HepG2 (cell line): ENCODE measurements at regions not wholly inside any gene's neighbourhood (a gene's known extent, or its start where the extent isn't known, plus 50 kb on each side); places are given as distances from the start of the nearest gene placed in this dataset.

Experiments
- ATAC-seq: fragments of 200-7000 bp; cut with Tn5 transposase; 3 replicates; pipeline ENCODE4 v1.9.1; 2020; ENCODE audit warnings: mild to moderate bottlenecking, moderate library complexity
- BruUV-seq: library from RNA; stranded (reverse); fragments of 400-500 nt; replicated peaks from 2 replicates; lab custom pipeline; 2021; lab: Mats Ljungman, UMichigan
- CTCF ChIA-PET: fragments of 300-600 bp; formaldehyde crosslinking; extraction: SDS; loops from one replicate; lab custom pipeline; 2021; ENCODE audit warnings: low total read pairs, inconsistent platforms, low intra/inter-chr PET ratio; lab: Yijun Ruan, JAX
- POLR2A ChIA-PET: fragments of 350-600 bp; sonication (Branson Sonifier 250); formaldehyde crosslinking; loops from one replicate; lab custom pipeline; 2020; ENCODE audit warnings: antibody characterized with exemption, inconsistent platforms; lab: Yijun Ruan, JAX
- DNase-seq: peaks from one replicate; pipeline ENCODE4 v3.0.0-alpha.2; 2015; ENCODE audit warnings: low spot score
- FAIRE-seq: peaks from 3 replicates; lab custom pipeline; 2011; peaks lifted over from hg19 to GRCh38; lab: Jason Lieb, UNC
- H2AFZ ChIP-seq: one replicate; pipeline ENCODE4 v1.6.1; 2011; ENCODE audit warnings: low read length, inconsistent platforms
- H3K27ac ChIP-seq: fragments of 300-600 bp; 3 replicates; pipeline ENCODE4 v1.8.0; 2011; ENCODE audit warnings: mixed run types, mild to moderate bottlenecking, mixed read lengths, low read length, inconsistent platforms; ENCODE audit not compliant: insufficient read depth; ENCODE audit errors: extremely low read length
- H3K27me3 ChIP-seq, 2 experiments: fragments of 200-600 bp in 1 of 2; 2 replicates in 1 of 2; 3 replicates in 1 of 2; pipeline versions ENCODE4 v1.6.0 to v1.8.0; 2011; ENCODE audit warnings: low read length in 2 of 2, mild to moderate bottlenecking in 2 of 2, moderate library complexity in 2 of 2, inconsistent platforms in 1 of 2; ENCODE audit not compliant: insufficient read depth in 2 of 2, control insufficient read depth in 1 of 2
- H3K36me3 ChIP-seq, 2 experiments: fragments of 200-600 bp in 1 of 2; replicated peaks in 1 of 2; 2 replicates in 1 of 2; 3 replicates in 1 of 2; pipeline versions ENCODE4 v1.5.1 to v1.8.0; 2011; ENCODE audit warnings: low read length in 2 of 2, inconsistent platforms in 1 of 2; ENCODE audit not compliant: insufficient read depth in 2 of 2, control insufficient read depth in 1 of 2
- H3K4me1 ChIP-seq: 2 replicates; pipeline ENCODE4 v1.5.1; 2012; ENCODE audit warnings: low read length, inconsistent platforms; ENCODE audit not compliant: insufficient read depth
- H3K4me2 ChIP-seq: 2 replicates; pipeline ENCODE4 v1.6.0; 2011; ENCODE audit warnings: low read depth, low read length, inconsistent platforms
- H3K4me3 ChIP-seq, 3 experiments: fragments of 200-600 bp in 1 of 3; sonication (generic), shearing (Covaris generic) in 1 of 3; replicated peaks in 1 of 3; 2 replicates each; pipeline ENCODE4 v1.5.1; 2011 to 2016; ENCODE audit warnings: low read length in 3 of 3, inconsistent platforms in 2 of 3, low read depth in 2 of 3, mild to moderate bottlenecking in 2 of 3, control low read depth in 1 of 3, mixed read lengths in 1 of 3; ENCODE audit not compliant: insufficient read depth in 1 of 3
- H3K79me2 ChIP-seq: one replicate; pipeline ENCODE4 v1.6.1; 2011; ENCODE audit warnings: low read length, inconsistent platforms; ENCODE audit not compliant: insufficient read depth
- H3K9ac ChIP-seq: 2 replicates; pipeline ENCODE4 v1.6.0; 2011; ENCODE audit warnings: mild to moderate bottlenecking, low read depth, low read length, inconsistent platforms; ENCODE audit not compliant: insufficient read depth
- H3K9me3 ChIP-seq: 2 replicates; pipeline ENCODE4 v1.5.1; 2012; ENCODE audit warnings: mild to moderate bottlenecking, low read length
- H4K20me1 ChIP-seq: 2 replicates; pipeline ENCODE4 v1.6.0; 2011; ENCODE audit warnings: inconsistent platforms, mild to moderate bottlenecking, low read length, moderate library complexity; ENCODE audit not compliant: insufficient read depth
- ARID5B ChIP-seq: IDR thresholded peaks from 2 replicates; pipeline ENCODE4 v1.4.0; 2020; ENCODE audit warnings: mild to moderate bottlenecking, missing genetic modification reagents
- ATF5 ChIP-seq: sonication (generic); formaldehyde crosslinking; IDR thresholded peaks from 2 replicates; pipeline ENCODE4 v1.4.0; 2020; ENCODE audit warnings: mild to moderate bottlenecking, low read depth, missing genetic modification reagents
- ATRX ChIP-seq: sonication (generic); formaldehyde crosslinking; IDR thresholded peaks from 2 replicates; pipeline ENCODE4 v1.4.0; 2020; ENCODE audit warnings: missing genetic modification reagents, borderline replicate concordance
- HHEX ChIP-seq: IDR thresholded peaks from 2 replicates; pipeline ENCODE4 v1.6.1; 2016; ENCODE audit warnings: control low read depth
- PAWR ChIP-seq: sonication (generic); formaldehyde crosslinking; IDR thresholded peaks from 2 replicates; pipeline ENCODE4 v1.4.0; 2020; ENCODE audit warnings: missing genetic modification reagents, mild to moderate bottlenecking, borderline replicate concordance
- ZBTB38 ChIP-seq: sonication (generic); formaldehyde crosslinking; IDR thresholded peaks from 2 replicates; pipeline ENCODE4 v1.5.1; 2020; ENCODE audit warnings: mild to moderate bottlenecking, missing genetic modification reagents
- ZNF501 ChIP-seq: sonication (generic); formaldehyde crosslinking; IDR thresholded peaks from 2 replicates; pipeline ENCODE4 v1.5.1; 2020; ENCODE audit warnings: mild to moderate bottlenecking, moderate library complexity, missing genetic modification reagents
- ZNF570 ChIP-seq: sonication (generic); formaldehyde crosslinking; IDR thresholded peaks from 2 replicates; pipeline ENCODE4 v1.4.0; 2020; ENCODE audit warnings: mild to moderate bottlenecking, missing genetic modification reagents, borderline replicate concordance
- ZNF772 ChIP-seq: sonication (generic); formaldehyde crosslinking; IDR thresholded peaks from 2 replicates; pipeline ENCODE4 v1.5.0; 2020; ENCODE audit warnings: mild to moderate bottlenecking, missing genetic modification reagents
- WGBS: methylation state at CpG from one replicate; pipeline ENCODE4 v1.1.6; 2017; ENCODE audit warnings: low lambda C conversion rate; 5-methylcytosine and 5-hydroxymethylcytosine counted together
- in situ Hi-C: cut with HindIII; loops from 2 replicates; pipeline ENCODE4 v1.10.0; 2017; ENCODE audit warnings: low pct_unique_long_range_greater_than_20kb; ENCODE audit not compliant: extremely low pct_ligation_motif_present
- intact Hi-C: fragments of 100-400 bp; cut with micrococcal nuclease; formaldehyde crosslinking; loops from one replicate; pipeline ENCODE4 v1.10.0; 2022; ENCODE audit not compliant: unreplicated experiment

DNA sequence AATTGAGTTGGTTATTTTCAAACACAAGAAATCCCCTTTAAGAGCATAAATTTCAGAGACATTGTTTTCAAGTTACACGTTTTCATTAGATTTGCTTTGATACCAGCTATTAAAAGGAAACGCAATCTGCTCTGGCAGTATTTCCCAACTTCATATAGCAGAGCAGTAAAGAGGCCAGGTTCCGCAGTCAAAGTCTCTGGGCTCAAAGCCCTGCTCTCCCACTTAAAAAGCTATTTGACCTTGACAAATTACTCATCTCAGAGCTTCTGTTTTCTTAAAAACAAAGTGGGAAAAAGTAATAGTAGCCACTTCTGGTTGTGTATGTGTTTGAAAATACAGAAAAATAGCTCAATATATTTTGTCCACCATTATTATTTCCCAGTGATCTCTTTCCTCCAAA is 89.7 kb upstream of the CDYL2 start:
- intact Hi-C loops (no loop called here), in situ Hi-C loops (no loop called here)
- Histone ChIP-seq H2AFZ (no peak overlapping the region), H3K27me3 (no peaks in the 10 kb centered on the region), H3K4me3 (no peak overlapping the region), H3K9me3 (no peaks in the 10 kb centered on the region), H4K20me1 (no peaks in the 10 kb centered on the region), H3K4me1 (peaks cover 6% of the 10 kb centered on the region; the same call in 1 of the 2 replicates), H3K36me3 (no peaks in the 10 kb centered on the region), H3K4me2 (no peak overlapping the region), H3K79me2 (no peaks in the 10 kb centered on the region), H3K27ac (no peak overlapping the region), H3K9ac (no peak overlapping the region)
- ChIA-PET POLR2A (no interaction called here), CTCF (no interaction called here)
- no peak for ATAC-seq
- TF ChIP-seq PAWR (CRISPR knock-in tag) (no peak), HHEX (CRISPR knock-in tag) (no peak), ZNF501 (no peak), ATF5 (CRISPR knock-in tag) (no peak), ZBTB38 (CRISPR knock-in tag) (no peak), ARID5B (CRISPR knock-in tag) (no peak), ZNF570 (CRISPR knock-in tag) (no peak), ZNF772 (no peak), ATRX (CRISPR knock-in tag) (no peak)
- no TSS peak for BruUV-seq
- 29% methylated on average over 3 of the region's 3 CpGs for WGBS
- no peak for DNase-seq
- FAIRE-seq: peak; percentile 53
